Panc1 (cell line): ENCODE measurements at regions not wholly inside any gene's neighbourhood (a gene's known extent, or its start where the extent isn't known, plus 50 kb on each side); places are given as distances from the start of the nearest gene placed in this dataset.

Experiments
- ATAC-seq: fragments of 200-7000 bp; cut with Tn5 transposase; 2 replicates; pipeline ENCODE4 v1.9.1; 2020; ENCODE audit warnings: mild to moderate bottlenecking, moderate library complexity
- BruUV-seq: library from RNA; stranded (reverse); fragments of 400-500 nt; replicated peaks from 2 replicates; lab custom pipeline; 2021; lab: Mats Ljungman, UMichigan
- CTCF ChIA-PET: fragments of 300-600 bp; sonication (Branson Sonifier 250); formaldehyde crosslinking; loops from one replicate; lab custom pipeline; 2022; ENCODE audit warnings: antibody characterized with exemption; lab: Charles Lee
- POLR2A ChIA-PET: fragments of 300-600 bp; sonication (Branson Sonifier 250); formaldehyde crosslinking; loops from one replicate; lab custom pipeline; 2022; ENCODE audit warnings: antibody characterized with exemption; lab: Charles Lee
- DNase-seq: peaks from one replicate; pipeline ENCODE4 v3.0.0-alpha.2; 2010; ENCODE audit warnings: low read depth, low spot score
- H3K27ac ChIP-seq: 2 replicates; pipeline ENCODE4 v1.5.1; 2011; ENCODE audit warnings: mild to moderate bottlenecking, low read length, inconsistent platforms
- H3K27me3 ChIP-seq: fragments of 200-500 bp; sonication (Bioruptor generic); 2 replicates; pipeline ENCODE4 v1.6.0; 2014; ENCODE audit warnings: low read length, inconsistent platforms; ENCODE audit not compliant: control insufficient read depth, insufficient read depth
- H3K36me3 ChIP-seq: fragments of 200-500 bp; sonication (Bioruptor generic); 2 replicates; pipeline ENCODE4 v1.5.1; 2014; ENCODE audit warnings: inconsistent platforms, mild to moderate bottlenecking, low read length, moderate library complexity; ENCODE audit not compliant: control insufficient read depth, insufficient read depth
- H3K4me1 ChIP-seq: 2 replicates; pipeline ENCODE4 v1.5.1; 2011; ENCODE audit warnings: inconsistent platforms, mild to moderate bottlenecking, low read length, moderate library complexity; ENCODE audit not compliant: control insufficient read depth, insufficient read depth
- H3K4me3 ChIP-seq, 2 experiments: 2 replicates each; pipeline ENCODE4 v1.5.1; 2011 to 2012; ENCODE audit warnings: low read depth in 2 of 2, low read length in 2 of 2, mild to moderate bottlenecking in 2 of 2, inconsistent platforms in 1 of 2, moderate library complexity in 1 of 2
- H3K9me3 ChIP-seq: fragments of 200-500 bp; sonication (Bioruptor generic); 2 replicates; pipeline ENCODE4 v1.5.1; 2014; ENCODE audit warnings: low read depth, mild to moderate bottlenecking, inconsistent platforms, low read length, moderate library complexity; ENCODE audit not compliant: control insufficient read depth, insufficient read depth
- CTCF ChIP-seq: fragments of 450-650 bp; IDR thresholded peaks from 2 replicates; pipeline ENCODE4 v1.5.1; 2017; ENCODE audit warnings: mild to moderate bottlenecking
- POLR2AphosphoS5 ChIP-seq: IDR thresholded peaks from 2 replicates; pipeline ENCODE4 v1.6.1; 2012; ENCODE audit warnings: mild to moderate bottlenecking, low read depth, low read length, moderate library complexity
- REST ChIP-seq, 2 experiments: IDR thresholded peaks; 2 replicates each; pipeline ENCODE4 v1.6.1; 2011 to 2012; ENCODE audit warnings: low read depth in 2 of 2, control low read depth in 1 of 2, low read length in 1 of 2, mild to moderate bottlenecking in 1 of 2, moderate library complexity in 1 of 2; ENCODE audit not compliant: insufficient read depth in 1 of 2
- SIN3A ChIP-seq: IDR thresholded peaks from 2 replicates; pipeline ENCODE4 v1.6.1; 2012; ENCODE audit warnings: low read depth, mild to moderate bottlenecking, low read length, moderate library complexity, borderline replicate concordance; ENCODE audit not compliant: insufficient read depth
- TCF7L2 ChIP-seq: IDR thresholded peaks from 2 replicates; pipeline ENCODE4 v1.6.1; 2011; ENCODE audit warnings: mild to moderate bottlenecking, low read depth, low read length, inconsistent platforms
- in situ Hi-C: cut with HindIII; loops from 2 replicates; pipeline ENCODE4 v1.10.0; 2016; ENCODE audit warnings: low sequenced_read_pairs, low pct_unique_long_range_greater_than_20kb
- intact Hi-C: fragments of 100-400 bp; cut with micrococcal nuclease; formaldehyde crosslinking; loops from one replicate; pipeline ENCODE4 v1.10.0; 2022; ENCODE audit not compliant: unreplicated experiment

GRCh38 chr5:71891406-71891805, 172.3 kb downstream of the CARTPT start:
- H3K27ac ChIP-seq = no peak overlapping the region

GRCh38 chr5:71891856-71892255, 172.8 kb downstream of the CARTPT start:
- ChIA-PET POLR2A (no interaction called here), CTCF (no interaction called here)
- intact Hi-C loops = no loop called here

More at GRCh38 chr5:71891406-71891805, 172.3 kb downstream of the CARTPT start:
- no peaks in the 10 kb centered on the region for H3K36me3 ChIP-seq
- TF ChIP-seq REST (IDR thresholded peaks at IDR 0.05; ENCODE audit: insufficient read depth in 1 of 2, low read depth in 2 of 2, low read length in 1 of 2) = no peak
- no peak for TF ChIP-seq CTCF
- TF ChIP-seq SIN3A = no peak
- TF ChIP-seq POLR2AphosphoS5 = no peak
- no peak for TF ChIP-seq TCF7L2
- intact Hi-C loops (no loop called here), in situ Hi-C loops (no loop called here)
- ChIA-PET CTCF (no interaction called here), POLR2A (no interaction called here)
- DNase-seq (no peak), ATAC-seq (no peak)
- no TSS peak for BruUV-seq
- H3K27me3 ChIP-seq = peaks cover 8% of the 10 kb centered on the region
- H3K9me3 ChIP-seq = no peaks in the 10 kb centered on the region
- no peaks in the 10 kb centered on the region for H3K4me1 ChIP-seq
- no peak overlapping the region for H3K4me3 ChIP-seq

More at GRCh38 chr5:71891856-71892255, 172.8 kb downstream of the CARTPT start:
- in situ Hi-C loops = no loop called here
- no peak for TF ChIP-seq REST (IDR thresholded peaks at IDR 0.05; ENCODE audit: insufficient read depth in 1 of 2, low read depth in 2 of 2, low read length in 1 of 2)
- no peak for TF ChIP-seq TCF7L2
- no peak for TF ChIP-seq CTCF
- TF ChIP-seq SIN3A = no peak
- no peak for TF ChIP-seq POLR2AphosphoS5
- Histone ChIP-seq H3K4me3 (no peak overlapping the region), H3K9me3 (no peaks in the 10 kb centered on the region), H3K4me1 (no peaks in the 10 kb centered on the region), H3K27ac (no peak overlapping the region), H3K36me3 (no peaks in the 10 kb centered on the region), H3K27me3 (peaks cover 7% of the 10 kb centered on the region)
- ATAC-seq (no peak), DNase-seq (no peak)
- BruUV-seq = no TSS peak
